Skin epidermis (tissue), 12 donors: ENCODE measurements at regions not wholly inside any gene's neighbourhood (a gene's known extent, or its start where the extent isn't known, plus 50 kb on each side); places are given as distances from the start of the nearest gene placed in this dataset.
"Not testable (repeated sequence)": the region's sequence is repeated elsewhere in the genome, so short reads cannot be mapped to it uniquely, and the experiment has no call there.

Experiments
- H3K27ac ChIP-seq, 21 experiments: fragments of 200-600 bp; sonication (generic) in 11 of 21; one replicate each; pipeline ENCODE4 v1.5.0; 2020; ENCODE audit warnings: mild to moderate bottlenecking in 3 of 21, inconsistent platforms in 2 of 21, moderate library complexity in 2 of 21
- H3K4me3 ChIP-seq, 7 experiments: fragments of 200-600 bp; sonication (generic) in 2 of 7; one replicate each; pipeline ENCODE4 v1.5.0; 2020; ENCODE audit warnings: inconsistent platforms in 2 of 7, mild to moderate bottlenecking in 2 of 7, moderate library complexity in 1 of 7

GRCh38 chr2:53544871-53545558, 222.6 kb upstream of the CHAC2 start:
- no peak overlapping the region for H3K4me3 ChIP-seq
- H3K27ac ChIP-seq: no peak overlapping the region

DNA sequence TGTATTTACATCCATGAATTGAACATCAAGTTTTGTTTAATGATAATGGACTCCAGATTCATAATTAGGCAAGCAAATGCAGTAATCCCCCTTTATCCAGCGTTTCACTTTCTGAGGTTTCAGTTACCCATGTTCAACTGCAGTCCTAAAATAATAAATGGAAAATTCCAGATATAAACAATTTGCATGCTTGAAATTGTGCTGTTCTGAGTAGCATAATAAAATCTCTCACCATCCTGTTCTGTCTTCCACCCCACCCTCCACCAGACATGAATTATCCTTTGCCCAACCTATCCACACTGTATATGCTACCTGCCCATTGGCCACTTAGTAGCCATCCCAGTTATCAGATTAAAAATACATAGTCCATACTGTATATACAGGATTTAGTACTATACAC, 224.5 kb upstream of the CHAC2 start:
- H3K27ac ChIP-seq: no peak overlapping the region
- H3K4me3 ChIP-seq: no peak overlapping the region

DNA sequence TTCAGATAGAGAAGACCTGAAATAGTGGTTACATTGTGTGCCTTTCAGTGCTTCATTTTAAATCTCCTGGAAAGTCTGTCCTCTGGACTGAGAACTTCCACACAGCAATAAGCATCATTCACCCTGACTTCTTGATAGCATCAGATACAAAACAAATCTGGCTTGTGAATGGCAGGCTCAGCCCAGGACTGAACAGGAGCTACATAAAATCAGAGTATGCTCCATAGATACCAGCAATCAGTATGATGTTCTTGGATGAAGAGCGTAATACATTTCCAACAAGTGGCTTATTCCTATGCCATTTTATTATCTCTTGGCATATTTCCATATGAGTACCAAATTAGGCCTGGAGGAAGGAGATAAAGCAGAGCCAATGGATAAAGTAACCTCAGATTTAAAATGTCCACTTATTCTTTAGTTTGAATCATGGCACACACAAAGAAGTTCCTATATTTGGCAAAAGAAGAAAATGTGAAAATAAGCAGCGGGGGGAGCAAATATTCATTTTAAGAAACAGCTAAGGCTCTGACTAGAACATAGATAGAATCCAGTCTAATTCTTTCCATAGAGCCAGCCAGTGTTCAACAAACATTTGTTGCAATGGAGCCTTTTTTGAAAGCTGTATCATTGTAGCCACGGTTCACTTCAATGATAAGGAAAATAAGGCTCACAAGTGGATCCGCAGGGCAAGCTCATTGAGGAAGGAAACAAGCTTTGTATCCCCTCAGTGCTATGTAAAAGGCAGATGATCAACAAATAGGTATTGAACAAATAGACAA, 230.8 kb upstream of the CHAC2 start:
- Histone ChIP-seq H3K4me3 (no peak overlapping the region), H3K27ac (no peak overlapping the region)

DNA sequence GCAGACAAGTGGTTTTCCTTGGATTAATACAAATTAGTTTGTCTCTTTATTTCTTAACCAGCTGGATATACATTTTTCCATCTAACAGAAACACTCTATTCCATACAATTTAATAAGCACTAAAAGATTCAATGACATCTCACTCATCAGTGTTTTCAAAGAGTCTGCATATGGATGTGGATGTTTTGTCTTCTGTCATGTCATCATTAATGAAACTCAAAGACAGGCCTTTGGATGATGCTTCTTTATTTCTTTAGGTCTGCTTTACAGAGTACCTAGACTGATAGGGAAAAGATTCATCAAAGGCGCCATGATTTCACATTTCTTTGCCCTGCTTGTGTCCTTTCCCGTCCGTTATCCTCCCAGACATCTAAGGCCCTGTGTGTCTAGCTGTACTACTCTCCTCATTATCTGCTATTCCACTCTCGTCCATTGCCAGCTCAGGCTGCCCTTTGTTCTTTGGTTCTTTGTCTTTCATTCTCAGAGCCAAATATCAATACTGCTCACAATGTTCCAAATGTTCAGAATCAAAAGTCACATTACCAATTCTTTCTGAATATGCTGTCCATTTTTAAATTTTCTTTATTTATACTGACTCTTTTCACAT, 232.3 kb upstream of the CHAC2 start:
- H3K27ac ChIP-seq: no peak overlapping the region
- no peak overlapping the region for H3K4me3 ChIP-seq

GRCh38 chr2:53530126-53530525, 237.5 kb upstream of the CHAC2 start:
- no peak overlapping the region for H3K27ac ChIP-seq
- H3K4me3 ChIP-seq: no peak overlapping the region

DNA sequence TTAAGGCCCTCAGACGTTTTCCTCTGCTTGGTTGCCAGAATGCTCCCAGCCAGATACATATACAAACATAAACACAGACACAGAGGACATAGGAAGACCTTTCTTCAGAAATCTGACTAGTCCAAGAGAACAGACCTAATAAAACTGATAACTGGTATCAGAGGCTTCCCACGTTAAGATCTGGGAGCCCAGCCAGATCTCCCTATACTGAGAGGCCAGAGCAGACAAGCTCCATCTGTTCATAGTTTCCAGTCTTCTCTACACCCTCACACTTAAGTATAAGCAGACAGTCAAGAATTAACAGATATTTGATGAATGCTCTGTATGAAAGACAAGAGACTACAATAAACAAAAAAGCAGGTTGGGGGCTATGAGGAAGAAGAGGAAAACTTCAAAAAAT, 240.5 kb upstream of the CHAC2 start:
- H3K4me3 ChIP-seq: no peak overlapping the region

GRCh38 chr2:53519918-53520841, 247.4 kb upstream of the CHAC2 start:
- H3K27ac ChIP-seq: no peak overlapping the region

More for the DNA sequence above, 240.5 kb upstream of the CHAC2 start:
- no peak overlapping the region for H3K27ac ChIP-seq

GRCh38 chr2:53517406-53517805, 250.2 kb upstream of the CHAC2 start:
- no peak overlapping the region for H3K27ac ChIP-seq
- no peak overlapping the region for H3K4me3 ChIP-seq

More at GRCh38 chr2:53519918-53520841, 247.4 kb upstream of the CHAC2 start:
- H3K4me3 ChIP-seq: no peak overlapping the region

- Histone ChIP-seq H3K27ac (no peak overlapping the region), H3K4me3 (no peak overlapping the region)
Observed at GRCh38 chr2:53516650-53517049, 251.0 kb upstream of the CHAC2 start.

- Histone ChIP-seq H3K4me3 (no peak overlapping the region), H3K27ac (no peak overlapping the region)
Observed at GRCh38 chr2:53515435-53516332, 251.9 kb upstream of the CHAC2 start.

DNA sequence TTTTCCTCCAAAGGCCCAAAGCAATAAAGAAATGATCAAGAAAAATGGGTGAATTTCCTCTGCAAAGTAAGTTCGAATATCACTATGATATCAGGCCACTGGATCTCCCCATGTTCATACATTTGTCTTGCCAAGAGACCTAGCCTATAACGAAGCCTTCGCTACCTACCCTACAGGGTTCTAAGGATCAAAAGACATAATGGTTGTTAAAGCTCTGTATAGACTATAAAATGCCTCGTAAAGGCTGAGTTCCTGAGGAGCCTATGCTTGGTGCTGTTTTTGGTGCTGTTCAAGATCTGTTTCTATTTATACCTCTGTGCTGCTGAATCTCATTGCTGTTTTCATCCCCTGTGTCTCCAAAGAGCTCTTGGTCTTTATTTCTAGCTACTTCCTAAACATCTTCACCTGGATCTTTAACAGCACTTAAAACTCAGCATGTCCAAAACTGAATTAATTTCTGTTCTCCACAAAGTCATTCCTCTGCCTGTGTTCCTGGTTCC, 254.4 kb upstream of the CHAC2 start:
- Histone ChIP-seq H3K27ac (peak overlapping the region in 2 of 21 experiments; percentile 25 to 57), H3K4me3 (no peak overlapping the region)

GRCh38 chr2:53512071-53512826, 255.4 kb upstream of the CHAC2 start:
- Histone ChIP-seq H3K4me3 (no peak overlapping the region), H3K27ac (peak overlapping the region in 3 of 21 experiments; percentile 2 to 57 (median 48))

GRCh38 chr2:53511549-53511948, 256.1 kb upstream of the CHAC2 start:
- no peak overlapping the region for H3K4me3 ChIP-seq
- peak overlapping the region in 2 of 21 experiments; percentile 2 to 48 for H3K27ac ChIP-seq

- H3K27ac ChIP-seq: no peak overlapping the region
- no peak overlapping the region for H3K4me3 ChIP-seq
Observed at GRCh38 chr2:53510401-53510800, 257.2 kb upstream of the CHAC2 start.

GRCh38 chr2:53509831-53510388, 257.7 kb upstream of the CHAC2 start:
- H3K27ac ChIP-seq: no peak overlapping the region
- no peak overlapping the region for H3K4me3 ChIP-seq

DNA sequence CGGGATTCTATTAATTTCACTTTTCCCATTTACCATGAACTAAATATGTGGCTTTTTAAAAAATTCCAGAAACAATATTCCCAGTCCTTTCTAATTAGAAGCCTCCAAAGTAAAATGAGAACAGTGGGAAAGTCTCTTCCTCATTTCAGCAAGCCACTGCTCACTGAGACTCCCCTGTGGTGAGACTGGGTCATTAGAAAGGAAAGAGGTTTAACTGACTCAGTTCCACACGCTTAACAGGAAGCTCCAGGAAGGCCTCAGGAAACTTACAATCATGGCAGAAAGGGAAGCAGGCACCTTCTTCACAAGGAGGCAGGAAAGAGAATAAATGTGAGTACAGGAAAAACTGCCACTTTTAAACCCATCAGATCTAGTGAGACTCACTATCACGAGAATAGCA, 258.9 kb upstream of the CHAC2 start:
- Histone ChIP-seq H3K4me3 (no peak overlapping the region), H3K27ac (no peak overlapping the region)

DNA sequence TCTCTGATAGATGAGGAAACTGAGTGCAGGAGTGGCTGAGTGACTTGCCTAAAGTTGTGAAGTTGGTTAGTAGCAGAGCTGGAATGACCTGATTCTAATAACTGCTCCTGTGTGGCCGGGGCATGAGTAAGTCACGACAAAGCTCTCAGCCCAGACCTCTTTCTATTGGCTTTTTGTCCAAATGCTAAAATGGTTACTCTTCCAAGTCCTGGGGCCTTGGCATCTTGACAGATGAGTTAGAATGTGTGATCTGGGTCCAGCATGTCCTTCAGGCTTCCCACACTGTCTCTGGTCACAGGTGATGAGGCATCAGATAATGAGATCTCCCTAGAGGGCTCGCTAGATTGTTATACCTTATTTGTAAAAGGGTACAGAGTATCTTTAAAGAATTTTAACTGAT, 260.5 kb upstream of the CHAC2 start:
- not testable (repeated sequence) for H3K27ac ChIP-seq, H3K4me3 ChIP-seq

DNA sequence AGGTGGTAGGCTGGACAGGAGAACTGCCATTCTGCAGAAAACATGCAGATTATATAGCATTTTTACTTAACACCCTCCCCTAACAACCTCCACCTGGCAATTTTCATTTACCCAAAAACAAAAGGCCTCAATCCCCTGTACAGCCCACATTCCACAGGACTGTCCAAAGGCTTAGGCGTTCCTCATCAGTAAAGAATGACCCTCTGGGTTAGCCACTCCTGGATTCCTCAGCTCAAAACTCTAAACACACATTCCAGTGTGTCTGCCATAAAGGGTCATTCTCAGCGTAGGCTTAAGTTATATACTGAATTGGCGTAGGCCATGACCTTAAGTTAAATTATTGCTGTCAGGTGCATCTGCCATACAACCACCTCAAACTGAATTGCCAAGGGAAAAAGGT, 261.8 kb upstream of the CHAC2 start:
- Histone ChIP-seq H3K4me3 (no peak overlapping the region), H3K27ac (no peak overlapping the region)
